ENCODE measurements at regions not wholly inside any gene's neighbourhood (a gene's known extent, or its start where the extent isn't known, plus 50 kb on each side); places are given as distances from the start of the nearest gene placed in this dataset.

DNA sequence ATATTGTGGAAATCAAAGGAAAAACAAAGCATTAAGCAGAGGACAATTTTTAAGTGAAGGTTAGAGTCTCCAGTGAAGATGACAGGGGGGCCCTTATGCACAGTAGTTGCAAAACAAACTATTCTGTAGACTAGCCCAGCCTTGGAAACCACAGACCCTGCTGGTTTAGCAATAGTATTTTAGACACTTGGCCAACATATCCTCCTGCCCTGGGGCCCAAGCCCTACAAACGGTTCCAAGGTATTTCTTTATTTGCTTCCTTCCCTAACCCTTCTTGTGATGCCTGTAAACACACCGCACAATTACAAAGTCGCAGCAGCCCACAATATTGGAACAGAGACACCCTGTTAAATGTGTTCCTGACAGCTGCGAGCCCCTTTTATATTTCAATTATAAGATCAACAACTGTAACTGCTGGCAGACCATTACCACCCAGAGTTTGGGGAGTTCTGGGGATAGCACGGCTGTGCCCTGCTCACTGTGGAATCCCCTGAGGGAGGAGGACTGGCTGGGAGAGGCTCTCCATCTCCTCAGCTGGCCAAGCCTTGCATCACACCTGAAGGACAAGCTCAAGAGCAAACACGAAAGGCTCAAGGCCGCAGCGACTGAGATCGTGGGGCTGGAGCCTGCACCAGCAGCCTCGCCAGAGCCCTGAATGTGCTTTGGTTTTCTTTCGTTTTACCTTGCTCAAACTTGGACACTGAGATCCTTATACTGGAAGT lies 282.2 kb upstream of the ATP5MC3 start:
- WGBS: 64% methylated on average over 11 of the region's 11 CpGs
- no peaks in the 10 kb centered on the region for H3K9me3 ChIP-seq
- no peaks in the 10 kb centered on the region for H3K27me3 ChIP-seq
- no peak overlapping the region for H3K27ac ChIP-seq (replicated peaks in 1 of 4)
- no peak for TF ChIP-seq POLR2AphosphoS5 (IDR thresholded peaks at IDR 0.05)
- no peak for TF ChIP-seq CTCF (IDR thresholded peaks at IDR 0.05)
- TF ChIP-seq EP300 (IDR thresholded peaks at IDR 0.05): no peak
- no peak for TF ChIP-seq POLR2A (IDR thresholded peaks at IDR 0.05; ENCODE audit: low read depth)
- DNase-seq (ENCODE audit: extremely low spot score): peak; percentile 83
- no peak overlapping the region for H3K4me3 ChIP-seq
- H3K4me1 ChIP-seq: no peaks in the 10 kb centered on the region
- H3K36me3 ChIP-seq: no peaks in the 10 kb centered on the region
- intact Hi-C loops (cut with DNase I): no loop called here

- H3K4me1 ChIP-seq: no peaks in the 10 kb centered on the region
- WGBS: 85% methylated on average over 2 of the region's 2 CpGs
- no peaks in the 10 kb centered on the region for H3K27me3 ChIP-seq
- TF ChIP-seq POLR2A (IDR thresholded peaks at IDR 0.05; ENCODE audit: low read depth): no peak
- TF ChIP-seq CTCF (IDR thresholded peaks at IDR 0.05): no peak
- TF ChIP-seq EP300 (IDR thresholded peaks at IDR 0.05): no peak
- no peak for TF ChIP-seq POLR2AphosphoS5 (IDR thresholded peaks at IDR 0.05)
- intact Hi-C loops (cut with DNase I): no loop called here
- H3K9me3 ChIP-seq: no peaks in the 10 kb centered on the region
- H3K4me3 ChIP-seq: no peak overlapping the region
- H3K36me3 ChIP-seq: no peaks in the 10 kb centered on the region
- DNase-seq (ENCODE audit: extremely low spot score): no peak
- H3K27ac ChIP-seq (replicated peaks in 1 of 4): no peak overlapping the region
Observed at GRCh38 chr2:175463169-175463568, 281.7 kb upstream of the ATP5MC3 start.

DNA sequence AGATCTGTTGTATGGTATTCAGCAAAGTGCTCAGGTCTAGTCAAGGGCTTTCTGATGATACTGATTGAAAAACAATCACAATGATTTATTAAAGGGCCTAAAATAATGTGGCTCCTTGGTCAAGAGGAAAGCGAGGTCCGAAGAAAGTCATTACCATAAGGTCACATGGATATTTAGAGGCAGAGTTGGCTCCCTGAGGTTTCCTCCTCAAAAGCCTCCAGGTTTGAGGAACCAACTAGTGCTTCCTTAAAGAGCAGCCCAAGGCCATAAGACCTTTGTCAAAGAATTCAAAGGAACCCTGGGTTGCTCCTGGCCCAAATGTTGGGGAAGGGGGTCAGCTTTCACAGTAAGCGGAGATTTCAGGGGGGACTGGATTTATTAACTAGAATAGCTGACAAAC lies 280.7 kb upstream of the ATP5MC3 start:
- 91% methylated on average over 3 of the region's 3 CpGs for WGBS
- Histone ChIP-seq H3K4me3 (no peak overlapping the region), H3K27me3 (no peaks in the 10 kb centered on the region), H3K4me1 (no peaks in the 10 kb centered on the region), H3K27ac (replicated peaks in 1 of 4) (no peak overlapping the region), H3K9me3 (no peaks in the 10 kb centered on the region), H3K36me3 (no peaks in the 10 kb centered on the region)
- peak; percentile 64 for DNase-seq (ENCODE audit: extremely low spot score)
- no peak for TF ChIP-seq CTCF (IDR thresholded peaks at IDR 0.05)
- no peak for TF ChIP-seq POLR2AphosphoS5 (IDR thresholded peaks at IDR 0.05)
- TF ChIP-seq EP300 (IDR thresholded peaks at IDR 0.05): no peak
- intact Hi-C loops (cut with DNase I): no loop called here

- Histone ChIP-seq H3K36me3 (no peaks in the 10 kb centered on the region), H3K4me1 (no peaks in the 10 kb centered on the region), H3K27me3 (no peaks in the 10 kb centered on the region), H3K4me3 (no peak overlapping the region), H3K9me3 (no peaks in the 10 kb centered on the region), H3K27ac (replicated peaks in 1 of 4) (no peak overlapping the region)
- 75% methylated on average over 5 of the region's 5 CpGs for WGBS
- no peak for TF ChIP-seq POLR2A (IDR thresholded peaks at IDR 0.05; ENCODE audit: low read depth)
- TF ChIP-seq POLR2AphosphoS5 (IDR thresholded peaks at IDR 0.05): no peak
- TF ChIP-seq CTCF (IDR thresholded peaks at IDR 0.05): no peak
- no peak for TF ChIP-seq EP300 (IDR thresholded peaks at IDR 0.05)
- intact Hi-C loops (cut with DNase I): no loop called here
- peak; percentile 62 for DNase-seq (ENCODE audit: extremely low spot score)
Observed at GRCh38 chr2:175461839-175462238, 280.3 kb upstream of the ATP5MC3 start.

DNA sequence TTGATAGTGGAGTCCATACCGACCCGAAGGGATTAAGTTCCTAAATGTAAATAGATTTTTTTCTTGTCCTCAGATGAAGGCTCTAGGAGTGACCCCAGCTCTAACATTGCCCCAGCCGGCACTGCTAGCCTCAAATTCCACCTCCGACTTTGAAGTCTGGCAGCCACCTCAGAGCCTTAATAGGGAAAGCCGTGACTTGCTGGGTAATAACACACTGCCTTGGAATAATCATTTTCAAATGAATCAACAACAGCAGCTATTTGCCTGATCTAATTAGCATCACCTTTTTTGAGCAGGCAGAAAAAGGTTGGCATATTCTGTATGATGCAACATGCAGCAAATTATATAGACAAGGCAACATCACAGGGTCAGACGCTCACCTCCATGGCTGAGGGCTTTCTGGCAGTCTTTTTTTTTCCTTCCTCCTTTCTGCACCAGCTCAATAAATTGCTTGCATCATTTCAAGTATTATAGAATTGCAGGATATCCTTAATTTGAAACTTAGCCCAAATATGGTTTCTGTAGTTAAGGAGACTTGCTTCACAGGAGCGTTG lies 276.5 kb upstream of the ATP5MC3 start:
- H3K27ac ChIP-seq (replicated peaks in 1 of 4): no peak overlapping the region
- no peak overlapping the region for H3K4me3 ChIP-seq
- H3K9me3 ChIP-seq: no peaks in the 10 kb centered on the region
- H3K36me3 ChIP-seq: no peaks in the 10 kb centered on the region
- H3K27me3 ChIP-seq: no peaks in the 10 kb centered on the region
- intact Hi-C loops (cut with DNase I): no loop called here
- TF ChIP-seq CTCF (IDR thresholded peaks at IDR 0.05) (no peak), EP300 (IDR thresholded peaks at IDR 0.05) (no peak), POLR2A (IDR thresholded peaks at IDR 0.05; ENCODE audit: low read depth) (no peak), POLR2AphosphoS5 (IDR thresholded peaks at IDR 0.05) (no peak)
- H3K4me1 ChIP-seq: no peaks in the 10 kb centered on the region
- DNase-seq (ENCODE audit: extremely low spot score): peak; percentile 53
- WGBS: 43% methylated on average over 7 of the region's 7 CpGs

All from esophagus muscularis mucosa (tissue), 4 donors.